Progenitor cell of endocrine pancreas (in vitro differentiated cells): ENCODE measurements at regions not wholly inside any gene's neighbourhood (a gene's known extent, or its start where the extent isn't known, plus 50 kb on each side); places are given as distances from the start of the nearest gene placed in this dataset.

Experiments used
- DNase-seq: peaks from one replicate; pipeline ENCODE4 v3.0.0; 2021; ENCODE audit warnings: low spot score; ENCODE audit not compliant: unreplicated experiment
- H3K27ac Mint-ChIP-seq: 2 replicates; pipeline ENCODE4 v1.8.0; 2021; ENCODE audit warnings: mild to moderate bottlenecking, moderate library complexity, mixed read lengths
- H3K27me3 Mint-ChIP-seq: 2 replicates; pipeline ENCODE4 v1.8.0; 2021; ENCODE audit warnings: mixed read lengths
- H3K36me3 Mint-ChIP-seq: 2 replicates; pipeline ENCODE4 v1.8.0; 2022; ENCODE audit warnings: mixed read lengths; ENCODE audit not compliant: insufficient read depth
- H3K4me1 Mint-ChIP-seq: 2 replicates; pipeline ENCODE4 v1.8.0; 2021; ENCODE audit warnings: low read depth, mixed read lengths
- H3K4me3 Mint-ChIP-seq: 2 replicates; pipeline ENCODE4 v1.8.0; 2021; ENCODE audit warnings: low read depth, mild to moderate bottlenecking, moderate library complexity, mixed read lengths
- H3K9me3 Mint-ChIP-seq: 2 replicates; pipeline ENCODE4 v1.8.0; 2021; ENCODE audit warnings: low read depth, mixed read lengths
- CTCF ChIP-seq: fragments of 200-600 bp; sonication (generic); IDR thresholded peaks from one replicate; pipeline ENCODE4 v1.5.0; 2021; ENCODE audit warnings: antibody characterized with exemption, mild to moderate bottlenecking; ENCODE audit not compliant: unreplicated experiment

- H3K9me3 Mint-ChIP-seq, result no peaks in the 10 kb centered on the region
- H3K4me1 Mint-ChIP-seq, result no peaks in the 10 kb centered on the region
Observed at GRCh38 chr4:58649226-58649625, 1539.0 kb upstream of the IGFBP7 start.

GRCh38 chr4:58646126-58646525, 1535.9 kb upstream of the IGFBP7 start:
- Mint-ChIP-seq H3K9me3 (no peaks in the 10 kb centered on the region), H3K27me3 (no peaks in the 10 kb centered on the region), H3K27ac (no peak overlapping the region), H3K4me3 (no peak overlapping the region), H3K36me3 (no peaks in the 10 kb centered on the region), H3K4me1 (no peaks in the 10 kb centered on the region)
- DNase-seq, result no peak
- no peak for TF ChIP-seq CTCF

More at GRCh38 chr4:58649226-58649625, 1539.0 kb upstream of the IGFBP7 start:
- no peak for DNase-seq
- Mint-ChIP-seq H3K27me3 (no peaks in the 10 kb centered on the region), H3K27ac (no peak overlapping the region), H3K4me3 (no peak overlapping the region), H3K36me3 (no peaks in the 10 kb centered on the region)
- no peak for TF ChIP-seq CTCF

DNA sequence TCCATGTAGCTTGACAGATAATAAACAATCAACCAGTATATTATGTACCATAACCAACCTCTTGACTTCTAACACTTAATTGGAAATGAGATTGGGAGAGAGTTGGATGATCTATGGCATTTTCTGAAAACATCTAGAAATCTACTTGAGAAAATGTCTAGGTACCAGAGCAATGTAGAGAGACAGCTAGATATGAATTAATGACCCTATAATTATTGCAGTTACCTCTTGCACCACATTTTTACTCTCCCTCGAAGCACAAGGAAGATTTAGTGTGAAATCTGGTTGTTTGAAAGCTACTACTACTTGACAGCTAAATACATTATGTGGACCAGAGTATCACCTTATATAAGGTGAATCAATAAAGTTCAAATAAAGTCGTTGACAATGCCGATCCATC, 1534.4 kb upstream of the IGFBP7 start:
- no peak overlapping the region for H3K4me3 Mint-ChIP-seq
- H3K27me3 Mint-ChIP-seq, result no peaks in the 10 kb centered on the region

GRCh38 chr4:58636381-58636780, 1526.2 kb upstream of the IGFBP7 start:
- H3K4me1 Mint-ChIP-seq, result no peaks in the 10 kb centered on the region
- no peak overlapping the region for H3K4me3 Mint-ChIP-seq
- no peaks in the 10 kb centered on the region for H3K27me3 Mint-ChIP-seq
- H3K9me3 Mint-ChIP-seq, result no peaks in the 10 kb centered on the region
- no peaks in the 10 kb centered on the region for H3K36me3 Mint-ChIP-seq
- no peak for TF ChIP-seq CTCF
- DNase-seq, result no peak
- no peak overlapping the region for H3K27ac Mint-ChIP-seq

More for the DNA sequence above, 1534.4 kb upstream of the IGFBP7 start:
- Mint-ChIP-seq H3K4me1 (no peaks in the 10 kb centered on the region), H3K9me3 (no peaks in the 10 kb centered on the region), H3K36me3 (no peaks in the 10 kb centered on the region), H3K27ac (no peak overlapping the region)
- no peak for DNase-seq
- no peak for TF ChIP-seq CTCF

- Mint-ChIP-seq H3K4me1 (no peaks in the 10 kb centered on the region), H3K4me3 (no peak overlapping the region), H3K9me3 (peaks cover 19% of the 10 kb centered on the region), H3K27me3 (no peaks in the 10 kb centered on the region), H3K36me3 (peaks cover 2% of the 10 kb centered on the region), H3K27ac (no peak overlapping the region)
- no peak for TF ChIP-seq CTCF
- no peak for DNase-seq
Observed at GRCh38 chr4:58617226-58617625, 1507.0 kb upstream of the IGFBP7 start.
